Chondrocyte (in vitro differentiated cells): ENCODE measurements at regions not wholly inside any gene's neighbourhood (a gene's known extent, or its start where the extent isn't known, plus 50 kb on each side); places are given as distances from the start of the nearest gene placed in this dataset.

Experiments used
- DNase-seq: peaks from one replicate; pipeline ENCODE4 v3.0.0; 2021; ENCODE audit warnings: mixed read lengths, low spot score
- H3K27ac Mint-ChIP-seq: one replicate; pipeline ENCODE4 v1.8.0; 2021; ENCODE audit warnings: mild to moderate bottlenecking, moderate library complexity, mixed read lengths; ENCODE audit not compliant: unreplicated experiment
- H3K27me3 Mint-ChIP-seq: 2 replicates; pipeline ENCODE4 v1.8.0; 2021; ENCODE audit warnings: low read depth, mixed read lengths
- H3K36me3 Mint-ChIP-seq: 2 replicates; pipeline ENCODE4 v1.8.0; 2021; ENCODE audit warnings: low read depth, mixed read lengths
- H3K4me1 Mint-ChIP-seq: 2 replicates; pipeline ENCODE4 v1.8.0; 2021; ENCODE audit warnings: low read depth, mild to moderate bottlenecking, mixed read lengths
- H3K4me3 Mint-ChIP-seq: one replicate; pipeline ENCODE4 v1.8.0; 2021; ENCODE audit warnings: mild to moderate bottlenecking, moderate library complexity, mixed read lengths; ENCODE audit not compliant: unreplicated experiment
- H3K9me3 Mint-ChIP-seq: 2 replicates; pipeline ENCODE4 v1.8.0; 2021; ENCODE audit warnings: low read depth, mixed read lengths
- TF ChIP-seq, protein P1 (sequence below): fragments of 200-600 bp; sonication (generic); IDR thresholded peaks from 2 replicates; pipeline ENCODE4 v1.5.0; 2021; ENCODE audit warnings: antibody characterized with exemption, mild to moderate bottlenecking, moderate library complexity

DNA sequence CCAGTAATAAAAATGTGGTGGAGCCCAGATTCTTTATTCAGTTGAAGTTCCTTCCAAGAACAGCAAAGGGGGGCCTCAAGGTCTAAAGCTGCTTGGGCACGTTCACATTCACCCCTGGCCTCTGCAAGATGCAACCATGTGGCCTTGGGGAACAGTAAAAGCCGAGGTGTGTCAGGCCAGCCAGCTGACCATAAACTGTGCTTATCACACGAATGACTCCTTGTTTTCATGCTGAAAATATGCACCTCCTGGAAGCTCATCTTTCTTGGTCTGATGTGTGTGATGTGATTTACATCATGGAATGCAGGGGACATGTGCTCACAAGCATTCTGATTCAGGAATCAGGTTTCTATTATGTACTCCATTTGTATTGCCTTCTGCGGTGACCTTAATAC is 211.6 kb upstream of the MARCKS start:
- H3K27ac Mint-ChIP-seq: peak overlapping the region; percentile 91
- DNase-seq: no peak

DNA sequence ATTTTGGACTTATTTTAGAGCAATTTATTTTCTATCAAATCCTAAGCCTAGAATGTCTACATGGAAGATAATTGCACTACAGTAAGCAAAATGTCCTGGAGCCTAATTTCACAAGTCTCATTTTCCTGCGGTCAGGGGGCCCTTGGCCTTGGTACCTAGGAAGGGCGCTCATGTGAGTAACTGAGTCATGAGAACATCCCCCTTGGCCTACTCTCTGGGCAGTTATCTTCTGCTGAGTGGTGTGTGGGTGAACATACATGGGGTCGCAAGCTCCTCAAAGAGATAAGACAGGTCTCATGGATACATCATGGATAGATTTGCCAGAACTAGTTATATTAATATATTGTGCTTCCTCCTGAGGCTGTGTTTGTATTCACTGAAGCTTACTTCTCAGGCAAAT is 211.2 kb upstream of the MARCKS start:
- H3K36me3 Mint-ChIP-seq: no peaks in the 10 kb centered on the region
- no peak for DNase-seq
- H3K9me3 Mint-ChIP-seq: no peaks in the 10 kb centered on the region
- TF ChIP-seq, protein P1, sequence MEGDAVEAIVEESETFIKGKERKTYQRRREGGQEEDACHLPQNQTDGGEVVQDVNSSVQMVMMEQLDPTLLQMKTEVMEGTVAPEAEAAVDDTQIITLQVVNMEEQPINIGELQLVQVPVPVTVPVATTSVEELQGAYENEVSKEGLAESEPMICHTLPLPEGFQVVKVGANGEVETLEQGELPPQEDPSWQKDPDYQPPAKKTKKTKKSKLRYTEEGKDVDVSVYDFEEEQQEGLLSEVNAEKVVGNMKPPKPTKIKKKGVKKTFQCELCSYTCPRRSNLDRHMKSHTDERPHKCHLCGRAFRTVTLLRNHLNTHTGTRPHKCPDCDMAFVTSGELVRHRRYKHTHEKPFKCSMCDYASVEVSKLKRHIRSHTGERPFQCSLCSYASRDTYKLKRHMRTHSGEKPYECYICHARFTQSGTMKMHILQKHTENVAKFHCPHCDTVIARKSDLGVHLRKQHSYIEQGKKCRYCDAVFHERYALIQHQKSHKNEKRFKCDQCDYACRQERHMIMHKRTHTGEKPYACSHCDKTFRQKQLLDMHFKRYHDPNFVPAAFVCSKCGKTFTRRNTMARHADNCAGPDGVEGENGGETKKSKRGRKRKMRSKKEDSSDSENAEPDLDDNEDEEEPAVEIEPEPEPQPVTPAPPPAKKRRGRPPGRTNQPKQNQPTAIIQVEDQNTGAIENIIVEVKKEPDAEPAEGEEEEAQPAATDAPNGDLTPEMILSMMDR: no peak
- H3K27ac Mint-ChIP-seq: peak overlapping the region; percentile 91
- H3K4me1 Mint-ChIP-seq: peaks cover 63% of the 10 kb centered on the region
- no peaks in the 10 kb centered on the region for H3K27me3 Mint-ChIP-seq
- no peak overlapping the region for H3K4me3 Mint-ChIP-seq

More for the DNA sequence above, 211.6 kb upstream of the MARCKS start:
- TF ChIP-seq, protein P1: no peak
- Mint-ChIP-seq H3K4me1 (peaks cover 59% of the 10 kb centered on the region), H3K27me3 (no peaks in the 10 kb centered on the region), H3K36me3 (no peaks in the 10 kb centered on the region), H3K4me3 (no peak overlapping the region), H3K9me3 (no peaks in the 10 kb centered on the region)

DNA sequence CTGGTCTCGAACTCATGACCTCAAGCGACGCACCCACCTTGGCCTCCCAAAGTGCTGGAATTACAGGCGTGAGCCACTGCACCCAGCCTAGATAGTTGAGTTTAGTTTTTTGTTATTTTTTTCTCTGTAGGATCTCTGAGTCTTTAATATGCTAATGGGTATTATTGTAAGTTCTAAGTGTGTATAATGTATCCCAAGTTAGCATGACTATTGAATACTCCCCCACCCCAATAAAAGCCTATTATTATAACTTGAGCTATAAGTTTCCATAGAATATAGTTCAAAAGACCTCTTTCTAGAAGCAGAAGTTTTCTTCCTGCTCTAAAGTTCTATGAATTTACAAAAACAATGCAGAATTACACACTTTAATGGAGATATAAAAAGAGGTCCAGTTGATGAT is 210.4 kb upstream of the MARCKS start:
- no peaks in the 10 kb centered on the region for H3K9me3 Mint-ChIP-seq
- TF ChIP-seq, protein P1: no peak
- peaks cover 69% of the 10 kb centered on the region for H3K4me1 Mint-ChIP-seq
- H3K4me3 Mint-ChIP-seq: no peak overlapping the region
- no peaks in the 10 kb centered on the region for H3K36me3 Mint-ChIP-seq
- DNase-seq: no peak
- no peak overlapping the region for H3K27ac Mint-ChIP-seq
- H3K27me3 Mint-ChIP-seq: no peaks in the 10 kb centered on the region

DNA sequence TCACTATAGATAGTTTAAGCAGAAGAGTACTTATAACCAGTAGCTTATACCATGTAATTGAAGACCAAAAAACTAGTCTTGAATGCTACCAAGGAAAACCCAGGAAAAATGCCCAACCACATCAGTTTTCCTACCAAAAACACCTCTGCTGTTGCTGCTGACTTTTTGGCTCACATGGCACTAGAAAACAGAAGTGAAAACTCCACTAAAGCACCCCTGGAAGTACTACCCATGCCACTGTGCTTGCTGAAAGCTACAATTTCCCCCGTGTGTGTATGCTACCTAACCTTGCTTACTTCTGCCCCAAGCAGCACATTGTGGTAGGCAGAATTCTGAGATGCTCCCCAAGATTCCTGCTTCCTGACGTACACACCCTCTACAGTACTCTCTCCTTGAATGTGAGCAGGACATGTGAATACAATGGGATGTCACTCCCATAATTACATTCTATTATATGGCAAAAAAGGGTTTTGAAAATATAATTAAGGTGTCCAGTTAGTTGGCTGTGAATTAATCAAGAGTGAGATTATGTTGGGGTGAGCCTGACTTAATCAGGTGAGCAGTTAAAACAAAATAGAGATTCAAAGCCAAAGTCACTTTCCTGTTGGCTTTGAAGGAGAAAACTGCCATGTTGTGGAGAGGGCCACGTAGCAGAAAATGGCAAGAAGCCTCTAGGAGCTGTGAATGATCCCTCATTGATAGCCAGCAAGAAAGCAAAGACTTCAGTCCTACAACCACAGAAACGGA is 209.8 kb upstream of the MARCKS start:
- TF ChIP-seq, protein P1: no peak
- DNase-seq: no peak
- Mint-ChIP-seq H3K4me1 (peaks cover 71% of the 10 kb centered on the region), H3K4me3 (no peak overlapping the region), H3K27me3 (no peaks in the 10 kb centered on the region), H3K36me3 (no peaks in the 10 kb centered on the region), H3K27ac (peak overlapping the region; percentile 45), H3K9me3 (no peaks in the 10 kb centered on the region)

DNA sequence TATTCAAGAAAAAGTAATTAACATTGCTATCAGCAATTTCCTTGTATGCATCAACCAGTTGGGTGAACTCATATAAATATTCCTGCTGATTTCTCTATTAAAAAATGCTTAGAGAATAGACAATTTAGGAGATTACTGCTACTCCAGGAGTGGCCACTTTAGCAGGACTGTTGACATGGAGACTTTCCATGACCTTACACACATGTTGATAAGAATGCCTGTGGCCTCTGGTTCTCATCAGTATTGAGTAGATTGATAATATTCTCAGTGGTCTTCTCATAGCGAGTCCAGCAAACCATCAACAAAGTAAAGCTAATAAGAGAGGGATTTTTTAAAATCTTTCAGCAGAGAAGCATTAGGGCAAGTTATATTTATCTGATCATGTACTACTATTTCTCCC is 208.4 kb upstream of the MARCKS start:
- Mint-ChIP-seq H3K4me1 (peaks cover 67% of the 10 kb centered on the region), H3K9me3 (no peaks in the 10 kb centered on the region), H3K36me3 (no peaks in the 10 kb centered on the region), H3K27me3 (no peaks in the 10 kb centered on the region), H3K4me3 (no peak overlapping the region), H3K27ac (no peak overlapping the region)
- DNase-seq: no peak
- TF ChIP-seq, protein P1: no peak
